Vagina (tissue), 2 donors: ENCODE measurements at regions not wholly inside any gene's neighbourhood (a gene's known extent, or its start where the extent isn't known, plus 50 kb on each side); places are given as distances from the start of the nearest gene placed in this dataset.

Source experiments
- POLR2A ChIP-seq, 2 donors: fragments of 450-650 bp; IDR thresholded peaks; one replicate each; pipeline ENCODE4 v1.6.1; 2017; ENCODE audit warnings: antibody characterized with exemption in 2 of 2, mild to moderate bottlenecking in 2 of 2, moderate library complexity in 2 of 2
- TF ChIP-seq, protein P1 (sequence below), 3 experiments: fragments of 450-650 bp in 2 of 3; fragments of 200-600 bp in 1 of 3; sonication (generic) in 1 of 3; IDR thresholded peaks; one replicate each; pipeline ENCODE4 v1.5.1; 2017 to 2019; ENCODE audit warnings: antibody characterized with exemption in 3 of 3, mild to moderate bottlenecking in 2 of 3, moderate library complexity in 2 of 3

DNA sequence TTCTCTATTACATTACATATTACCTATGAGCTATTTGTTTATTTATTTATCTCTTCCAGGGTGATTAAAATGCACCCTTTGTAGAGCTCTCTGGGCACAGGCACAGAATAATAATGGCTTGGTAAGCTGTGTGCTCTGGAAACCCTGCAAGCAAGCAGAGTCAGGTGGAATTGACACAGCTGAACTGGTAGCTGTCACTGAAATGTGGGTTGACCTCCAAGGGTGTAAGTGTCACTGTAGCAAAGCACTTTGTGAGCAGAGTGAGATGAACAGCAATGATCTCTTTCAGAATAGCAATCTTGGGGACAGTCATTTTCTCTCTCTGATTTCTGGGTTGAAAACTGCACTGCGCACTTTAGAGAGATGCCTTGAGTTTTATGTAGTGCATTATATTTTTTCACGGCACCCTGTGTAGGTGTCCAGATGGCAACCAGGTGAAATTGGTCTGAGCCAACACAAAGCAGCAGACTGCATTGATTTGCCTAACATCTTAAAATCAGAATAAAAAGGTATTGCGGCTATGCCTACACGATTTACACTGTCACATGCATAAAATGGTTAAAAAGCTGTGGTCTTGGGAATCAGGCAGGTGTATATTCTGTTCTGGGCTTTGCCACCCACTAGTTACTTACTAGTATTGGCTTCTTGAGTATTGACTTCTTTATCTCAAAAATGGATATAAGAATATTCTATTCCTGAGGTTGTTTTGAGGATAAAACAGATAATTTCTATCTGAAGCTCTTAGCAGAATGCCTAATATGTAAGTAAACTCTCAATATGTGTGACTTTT is 450.3 kb downstream of the RAPGEF2 start:
- TF ChIP-seq, protein P1, sequence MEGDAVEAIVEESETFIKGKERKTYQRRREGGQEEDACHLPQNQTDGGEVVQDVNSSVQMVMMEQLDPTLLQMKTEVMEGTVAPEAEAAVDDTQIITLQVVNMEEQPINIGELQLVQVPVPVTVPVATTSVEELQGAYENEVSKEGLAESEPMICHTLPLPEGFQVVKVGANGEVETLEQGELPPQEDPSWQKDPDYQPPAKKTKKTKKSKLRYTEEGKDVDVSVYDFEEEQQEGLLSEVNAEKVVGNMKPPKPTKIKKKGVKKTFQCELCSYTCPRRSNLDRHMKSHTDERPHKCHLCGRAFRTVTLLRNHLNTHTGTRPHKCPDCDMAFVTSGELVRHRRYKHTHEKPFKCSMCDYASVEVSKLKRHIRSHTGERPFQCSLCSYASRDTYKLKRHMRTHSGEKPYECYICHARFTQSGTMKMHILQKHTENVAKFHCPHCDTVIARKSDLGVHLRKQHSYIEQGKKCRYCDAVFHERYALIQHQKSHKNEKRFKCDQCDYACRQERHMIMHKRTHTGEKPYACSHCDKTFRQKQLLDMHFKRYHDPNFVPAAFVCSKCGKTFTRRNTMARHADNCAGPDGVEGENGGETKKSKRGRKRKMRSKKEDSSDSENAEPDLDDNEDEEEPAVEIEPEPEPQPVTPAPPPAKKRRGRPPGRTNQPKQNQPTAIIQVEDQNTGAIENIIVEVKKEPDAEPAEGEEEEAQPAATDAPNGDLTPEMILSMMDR (IDR thresholded peaks at IDR 0.05): no peak
- TF ChIP-seq POLR2A (IDR thresholded peaks at IDR 0.05): no peak
